H54 (cell line): ENCODE measurements at regions not wholly inside any gene's neighbourhood (a gene's known extent, or its start where the extent isn't known, plus 50 kb on each side); places are given as distances from the start of the nearest gene placed in this dataset.
"Not testable (repeated sequence)": the region's sequence is repeated elsewhere in the genome, so short reads cannot be mapped to it uniquely, and the experiment has no call there.

ENCODE experiments used
- DNase-seq: peaks from one replicate; pipeline ENCODE4 v3.0.0; 2011; ENCODE audit warnings: low spot score, mixed read lengths; ENCODE audit not compliant: insufficient read length
- FAIRE-seq: peaks from 3 replicates; lab custom pipeline; 2011; peaks lifted over from hg19 to GRCh38; lab: Jason Lieb, UNC
- POLR2A ChIP-seq: IDR thresholded peaks from 2 replicates; pipeline ENCODE4 v1.6.1; 2011; ENCODE audit warnings: low read depth, mild to moderate bottlenecking, low read length

GRCh38 chr12:88367231-88367630 is 213.0 kb downstream of the KITLG start:
- TF ChIP-seq POLR2A, result no peak
- no peak for FAIRE-seq
- no peak for DNase-seq

DNA sequence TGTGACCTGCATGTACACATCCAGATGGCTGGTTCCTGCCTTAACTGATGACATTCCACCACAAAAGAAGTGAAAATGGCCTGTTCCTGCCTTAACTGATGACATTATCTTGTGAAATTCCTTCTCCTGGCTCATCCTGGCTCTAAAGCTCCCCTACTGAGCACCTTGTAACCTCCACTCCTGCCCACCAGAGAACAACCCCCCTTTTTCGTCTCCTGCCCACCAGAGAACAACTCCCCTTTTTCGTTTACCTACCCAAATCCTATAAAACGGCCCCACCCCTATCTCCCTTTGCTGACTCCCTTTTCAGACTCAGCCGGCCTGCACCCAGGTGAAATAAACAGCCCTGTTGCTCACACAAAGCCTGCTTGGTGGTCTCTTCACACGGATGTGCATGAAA is 212.2 kb downstream of the KITLG start:
- not testable (repeated sequence) for FAIRE-seq, DNase-seq

GRCh38 chr12:88371416-88372183 is 208.7 kb downstream of the KITLG start:
- FAIRE-seq (no peak), DNase-seq (no peak)
- TF ChIP-seq POLR2A, result no peak

DNA sequence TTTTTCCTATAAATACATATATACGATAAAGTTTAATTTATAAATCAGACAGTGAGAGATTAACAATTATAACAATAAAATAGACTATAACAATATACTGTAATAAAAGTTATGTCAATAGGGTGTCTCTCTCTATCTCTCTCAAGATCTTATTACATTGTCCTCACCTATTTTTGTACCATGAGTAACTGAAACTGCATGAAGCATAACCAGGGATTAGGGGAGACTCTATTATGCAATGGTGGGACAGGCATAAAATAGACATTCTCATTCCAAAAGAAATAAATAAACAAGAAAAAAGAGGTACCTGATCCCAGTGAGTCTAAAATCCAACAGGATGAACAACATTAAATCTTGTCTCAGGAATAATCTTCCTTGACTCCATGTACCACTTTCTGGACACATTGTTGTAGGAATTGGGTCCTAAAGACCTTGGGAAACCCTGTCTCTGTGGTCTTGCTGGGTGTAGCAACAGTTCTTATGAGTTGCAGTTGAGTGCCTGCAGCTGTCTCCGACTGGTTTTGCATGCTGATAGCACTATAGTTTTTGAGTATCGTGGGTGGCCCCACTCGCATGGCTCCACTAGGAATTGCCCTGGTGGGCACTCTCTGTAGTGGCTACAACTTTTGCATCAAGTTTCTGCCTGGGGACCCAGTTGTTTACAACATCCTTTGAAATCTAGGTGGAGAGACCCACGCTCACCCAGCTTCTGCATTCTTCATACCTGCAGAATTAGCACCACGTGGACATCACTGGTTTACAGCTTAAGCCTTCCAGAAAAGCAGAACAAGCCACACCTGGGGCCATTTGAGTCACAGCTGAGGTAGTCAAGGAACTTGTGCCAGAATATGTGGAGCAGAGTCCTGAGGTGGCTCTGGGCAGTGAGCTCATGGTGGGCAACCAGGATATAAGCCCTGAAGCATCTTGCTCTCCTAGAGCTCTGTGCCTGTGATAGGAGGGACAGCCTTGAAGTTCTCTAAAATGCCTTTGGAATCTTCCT is 204.7 kb downstream of the KITLG start:
- no peak for FAIRE-seq
- no peak for TF ChIP-seq POLR2A
- DNase-seq, result no peak

GRCh38 chr12:88377973-88378372 is 202.3 kb downstream of the KITLG start:
- no peak for DNase-seq
- no peak for TF ChIP-seq POLR2A
- no peak for FAIRE-seq

DNA sequence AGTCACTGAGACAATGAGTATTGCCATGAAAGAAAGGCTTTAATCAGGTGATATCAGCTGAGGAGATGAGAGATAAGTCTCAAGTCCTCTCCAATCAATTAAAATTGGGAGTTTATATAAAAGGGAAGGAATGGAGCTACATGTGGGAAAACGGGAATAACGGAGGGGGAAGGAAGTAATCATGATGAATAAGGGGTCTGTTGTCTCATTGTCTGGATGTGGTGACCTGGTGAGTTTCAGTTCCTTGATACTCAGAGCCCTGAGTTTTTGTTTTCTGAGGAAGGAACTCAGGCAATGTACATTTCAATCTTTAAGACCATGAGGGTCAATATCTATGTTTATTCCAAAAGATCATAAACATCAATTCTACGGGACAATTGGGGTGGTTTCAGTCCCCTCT is 198.8 kb downstream of the KITLG start:
- FAIRE-seq (no peak), DNase-seq (no peak)
- TF ChIP-seq POLR2A, result no peak

DNA sequence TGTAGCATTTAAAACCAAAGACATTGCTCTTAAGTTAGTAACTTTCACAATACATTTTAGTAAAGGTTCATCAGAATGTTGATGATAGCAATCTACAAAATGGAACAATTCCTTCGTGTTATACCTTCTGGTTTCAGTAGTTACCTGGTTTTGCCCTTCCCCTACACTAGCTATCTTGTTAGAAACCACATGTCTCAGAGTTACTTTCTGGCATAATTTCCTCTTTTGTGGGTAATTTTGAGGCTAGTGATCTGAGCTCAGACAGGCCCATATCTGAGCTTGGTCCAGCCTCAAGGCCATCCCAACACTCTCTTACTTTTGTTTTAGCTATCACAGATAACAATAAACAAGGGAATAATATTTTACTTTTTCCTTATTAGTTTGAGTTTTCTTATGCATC is 196.9 kb downstream of the KITLG start:
- TF ChIP-seq POLR2A, result no peak
- FAIRE-seq (no peak), DNase-seq (no peak)

DNA sequence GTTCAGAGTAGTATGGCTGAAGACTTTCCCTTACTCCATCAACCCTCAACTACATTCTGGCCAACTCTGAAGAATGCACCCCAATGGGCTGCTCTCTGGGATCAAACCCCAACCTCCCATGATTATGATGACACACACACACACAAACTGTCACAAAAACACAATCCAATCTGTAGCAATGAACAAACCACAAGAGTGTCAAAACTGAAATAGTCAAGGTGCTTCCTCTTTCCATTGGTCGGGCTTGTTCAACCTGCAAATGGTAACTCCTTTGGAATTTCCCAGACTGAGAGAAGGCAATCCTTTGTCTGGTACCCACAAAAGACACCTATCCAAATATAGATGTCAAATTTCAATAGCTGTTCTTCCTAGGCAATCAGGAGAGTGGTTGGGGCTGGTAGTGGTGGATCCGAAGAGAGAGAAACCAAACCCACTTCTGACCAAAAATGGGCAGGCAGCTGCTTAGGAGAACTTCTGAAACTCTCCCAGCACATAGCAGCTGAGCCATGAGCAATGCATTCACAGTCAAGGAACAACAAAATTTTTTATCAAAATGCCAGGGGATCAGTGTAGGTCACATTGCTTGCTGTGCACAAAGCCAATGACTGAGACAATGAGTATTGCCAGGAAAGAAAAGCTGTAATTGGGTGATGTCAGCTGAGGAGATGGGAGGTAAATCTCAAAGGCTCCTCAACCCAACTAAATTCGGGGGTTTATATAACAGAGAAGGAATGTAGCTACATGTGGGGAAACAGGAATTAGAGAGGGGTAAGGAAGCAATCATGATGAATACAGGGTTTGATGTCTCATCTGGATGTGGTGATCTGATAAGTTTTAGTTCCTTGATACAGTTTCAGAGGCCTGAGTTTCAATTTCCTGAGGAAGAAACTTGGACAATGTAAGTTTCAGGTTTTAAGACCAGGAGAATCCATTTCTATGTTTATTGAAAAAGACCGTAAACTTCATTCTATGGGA is 191.4 kb downstream of the KITLG start:
- DNase-seq (no peak), FAIRE-seq (no peak)

DNA sequence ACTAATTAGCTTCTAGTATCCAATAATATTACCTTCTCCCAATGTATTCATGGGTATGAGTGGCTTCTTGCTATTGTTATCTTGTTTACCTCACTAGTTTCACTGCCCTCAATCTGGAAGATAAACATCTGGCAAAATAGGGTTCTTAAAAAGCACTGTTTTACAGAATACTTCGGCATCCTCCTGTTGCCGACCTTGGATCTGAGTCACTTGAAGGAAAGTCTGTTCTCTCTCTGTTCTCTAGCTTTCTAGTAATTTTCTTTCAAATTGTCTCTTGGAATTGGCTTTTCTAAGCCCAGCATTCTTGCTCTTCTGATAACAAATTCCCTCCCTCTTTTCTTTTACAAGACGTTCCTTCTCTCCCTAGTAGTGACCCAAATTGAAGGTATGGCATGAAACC is 189.5 kb downstream of the KITLG start:
- no peak for TF ChIP-seq POLR2A
- FAIRE-seq (peak; percentile 48), DNase-seq (no peak)

More for the DNA sequence above, 191.4 kb downstream of the KITLG start:
- TF ChIP-seq POLR2A, result no peak

DNA sequence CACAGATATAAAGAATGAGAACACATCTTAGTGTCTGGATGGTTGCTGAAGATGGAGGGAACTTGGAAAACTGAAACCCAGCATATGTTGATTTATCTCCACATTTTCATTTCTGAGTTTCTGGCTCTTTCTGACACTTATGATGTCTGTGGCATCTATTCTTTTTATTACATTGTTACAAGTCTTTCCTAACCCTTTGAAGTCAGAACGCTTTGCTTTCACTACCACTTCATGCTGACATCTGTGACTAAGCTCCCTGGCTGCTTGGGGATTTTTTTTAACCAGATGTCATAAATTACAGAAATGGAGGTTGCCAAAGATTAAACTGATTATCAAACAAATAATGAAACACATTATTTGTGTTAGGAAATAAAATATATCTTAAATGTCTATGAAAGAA is 188.7 kb downstream of the KITLG start:
- FAIRE-seq (peak; percentile 97), DNase-seq (peak; percentile 26)
- TF ChIP-seq POLR2A, result no peak

- FAIRE-seq, result peak; percentile 88
Observed at GRCh38 chr12:88393017-88393767, 187.1 kb downstream of the KITLG start.

GRCh38 chr12:88398031-88398430 is 182.2 kb downstream of the KITLG start:
- DNase-seq, result no peak
- TF ChIP-seq POLR2A, result no peak
- FAIRE-seq, result no peak

More at GRCh38 chr12:88393017-88393767, 187.1 kb downstream of the KITLG start:
- TF ChIP-seq POLR2A, result no peak
- no peak for DNase-seq

DNA sequence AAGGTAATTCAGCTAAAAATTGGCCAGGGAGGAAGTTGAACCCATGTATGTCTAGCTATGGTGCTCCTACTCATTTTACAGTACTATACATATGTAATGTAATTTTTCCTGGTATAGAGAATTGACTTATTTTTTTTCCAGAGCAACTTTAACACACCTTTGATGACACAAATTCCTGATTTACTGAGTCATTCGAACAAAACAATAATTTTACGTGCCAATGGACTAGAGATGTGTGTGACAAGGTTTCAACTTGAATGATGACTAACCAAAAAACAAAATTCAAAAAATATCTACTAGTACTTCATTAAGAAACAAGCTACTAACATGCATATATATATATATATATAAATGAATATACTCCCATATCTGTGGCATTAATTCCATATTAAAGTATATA is 180.5 kb downstream of the KITLG start:
- no peak for TF ChIP-seq POLR2A
- DNase-seq (no peak), FAIRE-seq (no peak)
